ENCODE measurements at regions not wholly inside any gene's neighbourhood (a gene's known extent, or its start where the extent isn't known, plus 50 kb on each side); places are given as distances from the start of the nearest gene placed in this dataset.

DNA sequence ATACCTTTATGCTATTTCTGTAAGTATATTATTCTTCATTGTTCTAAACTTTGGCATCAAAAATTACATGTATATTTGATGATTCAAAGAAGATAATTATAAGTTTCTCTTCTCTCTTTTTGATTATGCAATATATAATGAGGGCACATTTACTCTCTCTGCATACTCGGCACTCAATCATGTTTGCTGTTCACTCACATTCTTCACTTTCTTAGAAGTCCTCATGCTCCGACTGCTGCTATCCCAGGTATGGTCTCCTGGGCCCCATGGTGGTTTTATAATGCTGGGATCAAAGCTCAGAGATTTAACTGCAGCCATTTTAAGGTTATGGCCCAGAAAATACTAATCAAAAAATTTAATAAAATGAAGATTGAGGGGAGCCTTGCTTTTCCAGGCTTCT, 529.7 kb upstream of the IL12A start:
- Histone ChIP-seq H3K9me3 (no peaks in the 10 kb centered on the region), H3K4me3 (no peak overlapping the region), H3K4me1 (peaks cover 0 to 13% (median 0%) of the 10 kb centered on the region in 9 donors), H3K27me3 (no peaks in the 10 kb centered on the region), H3K27ac (no peak overlapping the region), H3K36me3 (no peaks in the 10 kb centered on the region)
- no peak for DNase-seq
- TF ChIP-seq, protein P1, sequence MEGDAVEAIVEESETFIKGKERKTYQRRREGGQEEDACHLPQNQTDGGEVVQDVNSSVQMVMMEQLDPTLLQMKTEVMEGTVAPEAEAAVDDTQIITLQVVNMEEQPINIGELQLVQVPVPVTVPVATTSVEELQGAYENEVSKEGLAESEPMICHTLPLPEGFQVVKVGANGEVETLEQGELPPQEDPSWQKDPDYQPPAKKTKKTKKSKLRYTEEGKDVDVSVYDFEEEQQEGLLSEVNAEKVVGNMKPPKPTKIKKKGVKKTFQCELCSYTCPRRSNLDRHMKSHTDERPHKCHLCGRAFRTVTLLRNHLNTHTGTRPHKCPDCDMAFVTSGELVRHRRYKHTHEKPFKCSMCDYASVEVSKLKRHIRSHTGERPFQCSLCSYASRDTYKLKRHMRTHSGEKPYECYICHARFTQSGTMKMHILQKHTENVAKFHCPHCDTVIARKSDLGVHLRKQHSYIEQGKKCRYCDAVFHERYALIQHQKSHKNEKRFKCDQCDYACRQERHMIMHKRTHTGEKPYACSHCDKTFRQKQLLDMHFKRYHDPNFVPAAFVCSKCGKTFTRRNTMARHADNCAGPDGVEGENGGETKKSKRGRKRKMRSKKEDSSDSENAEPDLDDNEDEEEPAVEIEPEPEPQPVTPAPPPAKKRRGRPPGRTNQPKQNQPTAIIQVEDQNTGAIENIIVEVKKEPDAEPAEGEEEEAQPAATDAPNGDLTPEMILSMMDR (IDR thresholded peaks at IDR 0.05) = no peak
- no peak for ATAC-seq
- intact Hi-C loops (cut with DNase I) = no loop called here
- 88 to 89% methylated on average over 2 of the region's 2 CpGs for WGBS, 2 donors

DNA sequence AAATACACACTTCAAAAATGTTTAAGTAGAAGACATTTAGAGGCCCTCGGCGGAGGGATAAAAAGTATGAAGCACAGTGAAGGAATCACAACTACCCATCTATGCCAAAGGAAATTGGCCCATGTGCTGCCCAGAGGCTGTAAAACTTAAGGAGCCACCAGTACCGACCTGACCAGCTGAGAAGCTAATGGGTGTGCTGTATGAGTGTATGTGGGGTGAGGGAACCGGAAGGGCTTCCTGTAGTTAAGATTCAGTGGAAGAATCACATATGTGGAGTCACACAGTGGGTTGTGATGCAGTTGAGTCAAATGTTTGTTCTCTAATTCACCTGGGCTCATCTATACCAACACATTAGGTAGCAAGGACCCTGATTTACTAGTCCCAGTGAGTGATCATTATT, 516.0 kb upstream of the IL12A start:
- H3K4me1 ChIP-seq = no peaks in the 10 kb centered on the region
- TF ChIP-seq, protein P1 (IDR thresholded peaks at IDR 0.05) = no peak
- H3K9me3 ChIP-seq = peaks cover 0 to 4% (median 0%) of the 10 kb centered on the region in 11 donors
- H3K27ac ChIP-seq = no peak overlapping the region
- 70 to 76% methylated on average over 4 of the region's 4 CpGs for WGBS, 2 donors
- H3K4me3 ChIP-seq = no peak overlapping the region
- H3K27me3 ChIP-seq = no peaks in the 10 kb centered on the region
- DNase-seq (no peak), ATAC-seq (no peak)
- no peaks in the 10 kb centered on the region for H3K36me3 ChIP-seq
- intact Hi-C loops (cut with DNase I) = no loop called here

GRCh38 chr3:159473206-159473605, 515.4 kb upstream of the IL12A start:
- ATAC-seq (no peak), DNase-seq (no peak)
- Histone ChIP-seq H3K9me3 (peaks cover 0 to 10% (median 0%) of the 10 kb centered on the region in 11 donors), H3K36me3 (no peaks in the 10 kb centered on the region), H3K27me3 (no peaks in the 10 kb centered on the region), H3K4me3 (no peak overlapping the region), H3K27ac (no peak overlapping the region), H3K4me1 (no peaks in the 10 kb centered on the region)
- intact Hi-C loops (cut with DNase I) = no loop called here
- TF ChIP-seq, protein P1 (IDR thresholded peaks at IDR 0.05) = no peak
- 76 to 77% methylated on average over 1 of the region's 1 CpG for WGBS, 2 donors

GRCh38 chr3:159480046-159480445, 508.6 kb upstream of the IL12A start:
- Histone ChIP-seq H3K9me3 (peaks cover 0 to 16% (median 0%) of the 10 kb centered on the region in 11 donors), H3K27me3 (no peaks in the 10 kb centered on the region)
- no peak for DNase-seq

More at GRCh38 chr3:159480046-159480445, 508.6 kb upstream of the IL12A start:
- TF ChIP-seq, protein P1 (IDR thresholded peaks at IDR 0.05) = no peak
- no peaks in the 10 kb centered on the region for H3K4me1 ChIP-seq
- intact Hi-C loops (cut with DNase I) = no loop called here
- ATAC-seq = no peak
- H3K4me3 ChIP-seq = no peak overlapping the region
- H3K27ac ChIP-seq = no peak overlapping the region
- H3K36me3 ChIP-seq = no peaks in the 10 kb centered on the region
